Thoracic aorta (tissue), 2 donors: ENCODE measurements at regions not wholly inside any gene's neighbourhood (a gene's known extent, or its start where the extent isn't known, plus 50 kb on each side); places are given as distances from the start of the nearest gene placed in this dataset.

Experiments used
- ATAC-seq: fragments of 150-250 bp; one replicate; pipeline ENCODE4 v1.8.0; 2017; ENCODE audit warnings: low read depth; ENCODE audit not compliant: insufficient number of reproducible peaks, low FRiP score
- DNase-seq: peaks from one replicate; pipeline ENCODE4 v3.0.0-alpha.2; 2020; ENCODE audit warnings: low spot score
- H3K27ac ChIP-seq, 2 donors: fragments of 200-600 bp; sonication (generic); 1 replicate in 1 of 2; 2 replicates in 1 of 2; pipeline ENCODE4 v1.5.1; 2016; ENCODE audit warnings: mild to moderate bottlenecking in 2 of 2, moderate library complexity in 2 of 2
- H3K27me3 ChIP-seq: fragments of 200-600 bp; sonication (generic); replicated peaks from 2 replicates; pipeline ENCODE4 v1.6.0; 2016; ENCODE audit warnings: mild to moderate bottlenecking; ENCODE audit not compliant: insufficient read depth
- H3K36me3 ChIP-seq: fragments of 200-600 bp; sonication (generic); one replicate; pipeline ENCODE4 v1.5.1; 2016
- H3K4me1 ChIP-seq, 2 donors: fragments of 200-600 bp; sonication (generic); 1 replicate in 1 of 2; 2 replicates in 1 of 2; pipeline versions ENCODE4 v1.5.1 to v1.6.0; 2016; ENCODE audit warnings: low read depth in 2 of 2, mild to moderate bottlenecking in 1 of 2; ENCODE audit not compliant: control insufficient read depth in 1 of 2
- H3K4me3 ChIP-seq: fragments of 200-600 bp; sonication (generic); 2 replicates; pipeline ENCODE4 v1.5.1; 2016; ENCODE audit warnings: mild to moderate bottlenecking
- H3K9me3 ChIP-seq: fragments of 200-600 bp; sonication (generic); 2 replicates; pipeline ENCODE4 v1.5.1; 2016
- CTCF ChIP-seq: fragments of 200-600 bp; sonication (generic); IDR thresholded peaks from one replicate; pipeline ENCODE4 v1.5.1; 2019; ENCODE audit warnings: antibody characterized with exemption

GRCh38 chr5:125464847-125465432 lies 718.5 kb upstream of the ZNF608 start:
- ATAC-seq = no peak
- no peak overlapping the region for H3K4me3 ChIP-seq
- no peak for TF ChIP-seq CTCF
- no peaks in the 10 kb centered on the region for H3K27me3 ChIP-seq
- no peak overlapping the region for H3K27ac ChIP-seq
- H3K36me3 ChIP-seq = no peaks in the 10 kb centered on the region
- H3K4me1 ChIP-seq = no peaks in the 10 kb centered on the region
- DNase-seq = no peak
- no peaks in the 10 kb centered on the region for H3K9me3 ChIP-seq

- Histone ChIP-seq H3K4me1 (no peaks in the 10 kb centered on the region), H3K4me3 (no peak overlapping the region), H3K9me3 (no peaks in the 10 kb centered on the region), H3K27me3 (no peaks in the 10 kb centered on the region), H3K36me3 (no peaks in the 10 kb centered on the region), H3K27ac (no peak overlapping the region)
- no peak for TF ChIP-seq CTCF
- ATAC-seq (no peak), DNase-seq (no peak)
These were observed 719.3 kb upstream of the ZNF608 start for GRCh38 chr5:125465703-125466102.

GRCh38 chr5:125467222-125467621 lies 720.8 kb upstream of the ZNF608 start:
- Histone ChIP-seq H3K27me3 (no peaks in the 10 kb centered on the region), H3K36me3 (no peaks in the 10 kb centered on the region), H3K27ac (no peak overlapping the region), H3K9me3 (no peaks in the 10 kb centered on the region), H3K4me1 (no peaks in the 10 kb centered on the region), H3K4me3 (no peak overlapping the region)
- DNase-seq (no peak), ATAC-seq (no peak)
- no peak for TF ChIP-seq CTCF

DNA sequence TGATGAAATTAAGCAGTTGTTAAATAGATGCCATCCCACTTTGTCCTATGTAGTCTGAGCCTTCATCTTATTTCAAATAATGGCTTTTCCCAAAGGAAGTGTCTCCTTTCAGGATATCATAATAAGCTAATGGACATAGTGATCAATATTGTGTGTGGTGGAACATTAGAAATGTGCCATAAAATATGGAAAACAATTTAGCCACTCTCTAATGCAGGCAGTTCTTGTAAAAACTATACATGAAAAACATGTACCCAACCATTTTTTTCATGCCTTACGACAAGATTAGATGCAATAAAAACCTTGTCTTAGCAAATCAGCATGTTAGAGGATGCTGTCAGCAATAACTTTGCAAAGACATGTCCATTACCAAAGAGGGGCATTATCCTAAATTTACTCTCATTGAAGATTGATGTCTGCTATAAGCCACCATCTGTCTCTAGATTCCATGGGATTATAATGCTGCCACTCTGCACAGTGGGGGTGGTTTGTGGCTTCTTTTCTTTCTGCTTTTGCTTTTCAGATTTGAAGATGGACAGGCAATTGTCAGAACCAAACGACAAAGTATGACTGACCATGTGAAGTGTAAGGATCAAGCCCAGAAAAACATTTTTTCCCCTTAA lies 724.0 kb upstream of the ZNF608 start:
- ATAC-seq (no peak), DNase-seq (no peak)
- Histone ChIP-seq H3K9me3 (no peaks in the 10 kb centered on the region), H3K4me1 (no peaks in the 10 kb centered on the region), H3K4me3 (no peak overlapping the region), H3K36me3 (no peaks in the 10 kb centered on the region), H3K27ac (no peak overlapping the region), H3K27me3 (no peaks in the 10 kb centered on the region)
- no peak for TF ChIP-seq CTCF

GRCh38 chr5:125476901-125477585 lies 730.6 kb upstream of the ZNF608 start:
- DNase-seq (no peak), ATAC-seq (no peak)
- H3K4me3 ChIP-seq = no peak overlapping the region
- H3K27me3 ChIP-seq = no peaks in the 10 kb centered on the region
- peaks cover 0 to 5% of the 10 kb centered on the region in 2 donors for H3K4me1 ChIP-seq
- H3K27ac ChIP-seq = no peak overlapping the region
- TF ChIP-seq CTCF = no peak
- no peaks in the 10 kb centered on the region for H3K36me3 ChIP-seq
- no peaks in the 10 kb centered on the region for H3K9me3 ChIP-seq
